ENCODE measurements at regions not wholly inside any gene's neighbourhood (a gene's known extent, or its start where the extent isn't known, plus 50 kb on each side); places are given as distances from the start of the nearest gene placed in this dataset.

GRCh38 chr9:592225-592624 is 249.3 kb upstream of the DMRT1 start:
- Histone ChIP-seq H3K4me3 (ENCODE audit: low read length) (no peak overlapping the region), H3K27me3 (ENCODE audit: insufficient read depth, low read length) (no peaks in the 10 kb centered on the region), H3K4me1 (ENCODE audit: insufficient read depth, low read length) (no peaks in the 10 kb centered on the region), H3K9me3 (ENCODE audit: low read depth, low read length) (no peaks in the 10 kb centered on the region)

- H3K27me3 ChIP-seq (ENCODE audit: insufficient read depth, low read length), result no peaks in the 10 kb centered on the region
- H3K4me3 ChIP-seq (ENCODE audit: low read length), result no peak overlapping the region
- no peaks in the 10 kb centered on the region for H3K4me1 ChIP-seq (ENCODE audit: insufficient read depth, low read length)
- H3K9me3 ChIP-seq (ENCODE audit: low read depth, low read length), result no peaks in the 10 kb centered on the region
Measured at GRCh38 chr9:592733-593132, 248.8 kb upstream of the DMRT1 start.

- Histone ChIP-seq H3K9me3 (ENCODE audit: low read depth, low read length) (no peaks in the 10 kb centered on the region), H3K4me3 (ENCODE audit: low read length) (no peak overlapping the region), H3K4me1 (ENCODE audit: insufficient read depth, low read length) (no peaks in the 10 kb centered on the region), H3K27me3 (ENCODE audit: insufficient read depth, low read length) (no peaks in the 10 kb centered on the region)
Measured at GRCh38 chr9:593809-594208, 247.7 kb upstream of the DMRT1 start.

DNA sequence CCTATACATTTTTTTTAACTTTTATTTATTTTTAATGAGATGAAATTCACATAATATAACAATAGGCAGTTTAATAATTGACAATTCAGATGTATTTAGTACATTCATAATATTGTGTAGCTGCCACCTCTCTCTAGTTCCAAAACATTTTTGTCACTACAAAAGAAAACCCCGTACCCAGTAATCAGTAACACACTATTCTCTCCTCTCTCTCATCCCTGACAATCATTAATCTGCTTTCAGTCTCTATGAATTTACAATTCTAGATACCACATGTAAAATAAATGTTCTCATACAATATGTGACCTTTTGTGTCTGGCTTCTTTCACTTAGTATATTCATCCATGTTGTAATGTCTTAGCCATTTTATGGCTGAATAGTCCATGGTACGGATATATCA is 244.8 kb upstream of the DMRT1 start:
- Histone ChIP-seq H3K27me3 (ENCODE audit: insufficient read depth, low read length) (no peaks in the 10 kb centered on the region), H3K4me1 (ENCODE audit: insufficient read depth, low read length) (no peaks in the 10 kb centered on the region), H3K9me3 (ENCODE audit: low read depth, low read length) (no peaks in the 10 kb centered on the region), H3K4me3 (ENCODE audit: low read length) (no peak overlapping the region)

GRCh38 chr9:600006-600405 is 241.5 kb upstream of the DMRT1 start:
- H3K4me1 ChIP-seq (ENCODE audit: insufficient read depth, low read length), result no peaks in the 10 kb centered on the region
- no peaks in the 10 kb centered on the region for H3K27me3 ChIP-seq (ENCODE audit: insufficient read depth, low read length)
- no peak overlapping the region for H3K4me3 ChIP-seq (ENCODE audit: low read length)
- no peaks in the 10 kb centered on the region for H3K9me3 ChIP-seq (ENCODE audit: low read depth, low read length)

DNA sequence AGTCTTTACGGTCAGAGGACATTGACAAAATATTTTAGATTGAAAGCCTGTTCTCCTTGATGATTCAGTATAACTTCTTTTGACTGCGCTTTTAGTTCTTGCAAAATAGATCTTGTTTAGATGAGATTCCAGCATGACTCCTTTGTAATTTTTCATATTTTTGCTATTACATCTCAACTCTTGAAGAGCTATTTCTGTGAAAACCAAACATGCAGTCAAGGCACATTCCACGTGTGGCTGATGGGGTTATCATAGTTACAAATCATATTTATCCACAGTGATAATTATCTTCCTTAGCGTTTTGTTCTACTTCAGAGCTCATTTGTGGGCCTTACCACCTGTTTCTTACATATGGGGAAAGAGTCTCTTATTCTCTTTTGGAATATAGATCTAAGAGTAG is 238.8 kb upstream of the DMRT1 start:
- Histone ChIP-seq H3K4me1 (ENCODE audit: insufficient read depth, low read length) (no peaks in the 10 kb centered on the region), H3K27me3 (ENCODE audit: insufficient read depth, low read length) (no peaks in the 10 kb centered on the region), H3K9me3 (ENCODE audit: low read depth, low read length) (no peaks in the 10 kb centered on the region), H3K4me3 (ENCODE audit: low read length) (no peak overlapping the region)

DNA sequence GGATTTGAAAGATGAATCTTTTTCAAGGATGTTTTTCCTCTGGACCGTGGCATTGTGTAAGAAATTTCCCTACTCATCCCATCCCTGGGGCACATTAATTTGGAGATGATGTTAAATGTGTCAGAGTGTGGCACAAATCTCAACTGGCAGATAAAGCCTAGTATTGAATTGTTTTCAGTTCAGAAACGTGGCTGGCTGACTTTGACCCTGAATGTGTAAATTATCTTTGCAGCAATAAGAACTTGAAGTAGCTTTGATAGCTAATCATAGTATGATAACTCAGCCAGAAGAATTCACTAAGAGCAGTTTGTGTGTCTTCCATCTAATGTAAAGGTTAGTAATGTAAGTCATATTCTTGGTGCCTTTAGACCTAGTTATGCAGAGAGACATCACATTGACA is 238.4 kb upstream of the DMRT1 start:
- H3K9me3 ChIP-seq (ENCODE audit: low read depth, low read length), result no peaks in the 10 kb centered on the region
- H3K4me1 ChIP-seq (ENCODE audit: insufficient read depth, low read length), result no peaks in the 10 kb centered on the region
- no peak overlapping the region for H3K4me3 ChIP-seq (ENCODE audit: low read length)
- H3K27me3 ChIP-seq (ENCODE audit: insufficient read depth, low read length), result no peaks in the 10 kb centered on the region

DNA sequence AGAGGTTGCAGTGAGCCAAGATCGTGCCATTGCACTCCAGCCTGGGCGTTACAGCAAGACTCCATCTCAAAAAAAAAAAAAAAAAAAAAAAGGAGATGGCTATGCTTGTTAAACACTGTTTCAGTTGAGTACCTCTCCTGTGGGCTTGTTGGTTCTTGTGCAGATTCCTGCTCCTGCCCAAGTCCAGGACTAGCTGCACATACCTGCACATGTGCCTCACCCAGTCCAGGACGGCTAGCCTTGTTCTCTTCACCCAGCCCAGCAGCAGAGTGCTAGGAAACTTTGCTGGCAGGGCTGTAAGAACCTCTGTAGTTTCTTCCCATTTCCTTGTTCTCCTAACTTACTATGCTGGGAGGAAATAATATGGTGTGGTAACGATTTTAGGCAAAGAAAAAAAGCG is 234.1 kb upstream of the DMRT1 start:
- Histone ChIP-seq H3K27me3 (ENCODE audit: insufficient read depth, low read length) (no peaks in the 10 kb centered on the region), H3K4me3 (ENCODE audit: low read length) (no peak overlapping the region), H3K4me1 (ENCODE audit: insufficient read depth, low read length) (no peaks in the 10 kb centered on the region), H3K9me3 (ENCODE audit: low read depth, low read length) (no peaks in the 10 kb centered on the region)

DNA sequence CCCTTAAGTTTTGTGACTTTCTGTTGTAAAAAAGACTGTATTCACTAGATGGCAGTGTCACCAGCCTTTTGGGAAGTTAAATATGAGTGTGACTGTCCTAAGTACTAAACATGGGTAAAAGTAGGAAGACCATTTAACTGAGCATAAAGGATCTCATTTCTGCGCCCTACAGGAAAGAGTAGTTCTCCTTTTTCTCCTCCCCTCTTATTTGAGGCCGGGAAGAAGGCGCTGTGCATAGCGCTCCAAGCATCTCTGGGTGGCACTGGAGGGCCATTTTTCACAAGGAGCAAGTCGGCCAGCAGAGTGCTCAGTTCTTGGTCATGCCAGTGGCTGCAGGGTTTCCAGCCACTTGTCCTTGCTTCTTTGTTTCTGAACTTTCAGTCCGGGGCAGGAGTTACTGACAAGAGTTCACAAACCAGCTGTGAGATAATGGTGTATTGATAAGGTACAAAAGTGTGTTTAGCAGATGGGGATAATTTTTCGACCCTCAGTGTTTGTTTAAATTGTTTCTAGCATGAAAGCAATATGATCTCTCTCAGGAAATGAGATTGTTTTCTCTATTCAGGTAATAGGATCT is 227.6 kb upstream of the DMRT1 start:
- Histone ChIP-seq H3K27me3 (ENCODE audit: insufficient read depth, low read length) (no peaks in the 10 kb centered on the region), H3K9me3 (ENCODE audit: low read depth, low read length) (no peaks in the 10 kb centered on the region), H3K4me1 (ENCODE audit: insufficient read depth, low read length) (no peaks in the 10 kb centered on the region), H3K4me3 (ENCODE audit: low read length) (no peak overlapping the region)

DNA sequence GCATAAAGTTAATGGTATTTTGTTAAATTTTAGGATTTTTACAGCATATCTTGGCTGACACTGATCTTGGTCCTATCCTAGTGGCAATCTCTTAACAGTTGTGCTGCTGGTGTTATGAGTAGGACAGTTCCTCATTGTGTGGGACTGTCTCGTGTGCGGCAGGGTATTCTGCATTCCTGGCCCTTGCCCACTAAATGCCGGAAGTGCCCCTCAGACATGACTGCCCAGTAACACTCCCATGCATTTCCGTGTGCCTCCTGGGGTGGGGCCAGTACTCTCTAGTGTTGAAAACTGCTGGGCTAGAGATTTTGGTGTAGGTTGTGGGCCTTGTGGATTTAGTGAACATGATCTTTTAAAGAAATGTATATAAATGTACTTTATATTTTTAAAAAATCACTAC is 227.1 kb upstream of the DMRT1 start:
- H3K4me3 ChIP-seq (ENCODE audit: low read length), result no peak overlapping the region
- H3K9me3 ChIP-seq (ENCODE audit: low read depth, low read length), result no peaks in the 10 kb centered on the region
- no peaks in the 10 kb centered on the region for H3K4me1 ChIP-seq (ENCODE audit: insufficient read depth, low read length)
- no peaks in the 10 kb centered on the region for H3K27me3 ChIP-seq (ENCODE audit: insufficient read depth, low read length)

- no peaks in the 10 kb centered on the region for H3K9me3 ChIP-seq (ENCODE audit: low read depth, low read length)
- peaks cover under 1% of the 10 kb centered on the region for H3K4me1 ChIP-seq (ENCODE audit: insufficient read depth, low read length)
- no peak overlapping the region for H3K4me3 ChIP-seq (ENCODE audit: low read length)
- H3K27me3 ChIP-seq (ENCODE audit: insufficient read depth, low read length), result no peaks in the 10 kb centered on the region
Measured at GRCh38 chr9:615756-616155, 225.7 kb upstream of the DMRT1 start.

GRCh38 chr9:616694-617093 is 224.8 kb upstream of the DMRT1 start:
- Histone ChIP-seq H3K27me3 (ENCODE audit: insufficient read depth, low read length) (no peaks in the 10 kb centered on the region), H3K9me3 (ENCODE audit: low read depth, low read length) (no peaks in the 10 kb centered on the region), H3K4me1 (ENCODE audit: insufficient read depth, low read length) (peaks cover 6% of the 10 kb centered on the region), H3K4me3 (ENCODE audit: low read length) (no peak overlapping the region)

DNA sequence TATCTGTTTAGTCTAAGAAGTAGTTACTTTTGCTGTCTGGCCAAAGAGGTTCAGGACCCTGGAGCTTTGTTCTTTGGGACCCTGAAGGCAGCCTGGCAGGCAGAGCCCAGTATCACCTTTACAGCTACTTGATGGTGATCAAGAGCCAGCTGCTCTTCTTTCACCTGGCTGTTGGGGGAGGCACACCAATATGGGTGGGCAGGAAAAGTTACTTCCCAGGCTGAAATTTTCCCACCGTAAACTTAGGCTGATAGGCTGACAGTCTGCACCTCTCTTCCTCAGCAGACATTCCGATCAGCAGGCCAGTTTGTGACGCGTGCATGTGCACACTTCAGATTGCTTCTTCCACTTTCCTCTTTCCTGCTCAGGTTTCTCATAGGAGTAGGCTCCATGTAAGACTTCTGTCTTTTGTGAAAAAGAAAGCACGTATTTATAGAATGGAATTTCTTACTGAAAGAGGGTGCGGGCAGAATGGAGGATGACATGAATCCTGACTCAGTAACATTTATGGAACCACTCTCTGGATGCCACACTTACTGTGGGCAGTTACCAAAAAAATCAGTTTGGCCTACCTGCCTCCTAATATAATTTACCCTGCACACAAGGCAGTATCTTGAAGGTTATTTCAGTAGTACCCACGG is 223.9 kb upstream of the DMRT1 start:
- no peak overlapping the region for H3K4me3 ChIP-seq (ENCODE audit: low read length)
- H3K27me3 ChIP-seq (ENCODE audit: insufficient read depth, low read length), result no peaks in the 10 kb centered on the region
- H3K4me1 ChIP-seq (ENCODE audit: insufficient read depth, low read length), result peaks cover 8% of the 10 kb centered on the region

GRCh38 chr9:618478-618877 is 223.0 kb upstream of the DMRT1 start:
- Histone ChIP-seq H3K4me3 (ENCODE audit: low read length) (no peak overlapping the region), H3K4me1 (ENCODE audit: insufficient read depth, low read length) (peaks cover 8% of the 10 kb centered on the region), H3K27me3 (ENCODE audit: insufficient read depth, low read length) (no peaks in the 10 kb centered on the region), H3K9me3 (ENCODE audit: low read depth, low read length) (no peaks in the 10 kb centered on the region)

More for the DNA sequence above, 223.9 kb upstream of the DMRT1 start:
- no peaks in the 10 kb centered on the region for H3K9me3 ChIP-seq (ENCODE audit: low read depth, low read length)

GRCh38 chr9:621201-621855 is 220.2 kb upstream of the DMRT1 start:
- no peak overlapping the region for H3K4me3 ChIP-seq (ENCODE audit: low read length)
- peaks cover 8% of the 10 kb centered on the region for H3K4me1 ChIP-seq (ENCODE audit: insufficient read depth, low read length)
- no peaks in the 10 kb centered on the region for H3K27me3 ChIP-seq (ENCODE audit: insufficient read depth, low read length)
- H3K9me3 ChIP-seq (ENCODE audit: low read depth, low read length), result no peaks in the 10 kb centered on the region

Data from mononuclear cell (primary cell).